GM06990 (cell line): ENCODE measurements at regions not wholly inside any gene's neighbourhood (a gene's known extent, or its start where the extent isn't known, plus 50 kb on each side); places are given as distances from the start of the nearest gene placed in this dataset.

Experiments
- DNase-seq: peaks from one replicate; pipeline ENCODE4 v3.0.0-alpha.2; 2011; ENCODE audit not compliant: insufficient read length; ENCODE audit errors: extremely low read depth
- H3K27me3 ChIP-seq: replicated peaks from 2 replicates; pipeline ENCODE4 v1.6.0; 2011; ENCODE audit warnings: low read length; ENCODE audit not compliant: control insufficient read depth, insufficient read depth
- H3K36me3 ChIP-seq: 2 replicates; pipeline ENCODE4 v1.5.1; 2011; ENCODE audit warnings: low read length; ENCODE audit not compliant: control insufficient read depth, insufficient read depth
- H3K4me3 ChIP-seq: replicated peaks from 2 replicates; pipeline ENCODE4 v1.5.1; 2011; ENCODE audit warnings: low read depth, mild to moderate bottlenecking, control low read depth, low read length
- CTCF ChIP-seq: IDR thresholded peaks from 2 replicates; pipeline ENCODE4 v1.5.1; 2011; ENCODE audit warnings: low read length, control low read depth, mild to moderate bottlenecking, inconsistent platforms; ENCODE audit not compliant: insufficient read depth, poor library complexity, severe bottlenecking

- DNase-seq, result no peak
- H3K36me3 ChIP-seq, result no peaks in the 10 kb centered on the region
- no peak for TF ChIP-seq CTCF
- peaks cover 1% of the 10 kb centered on the region for H3K27me3 ChIP-seq
- H3K4me3 ChIP-seq, result no peak overlapping the region
Measured at GRCh38 chr3:23752126-23752525, 53.6 kb upstream of the UBE2E1 start.

- Histone ChIP-seq H3K36me3 (no peaks in the 10 kb centered on the region), H3K4me3 (no peak overlapping the region), H3K27me3 (peaks cover 1% of the 10 kb centered on the region)
- no peak for DNase-seq
- no peak for TF ChIP-seq CTCF
Measured at GRCh38 chr3:23754215-23754614, 51.5 kb upstream of the UBE2E1 start.
